GM10266 (cell line): ENCODE measurements at regions not wholly inside any gene's neighbourhood (a gene's known extent, or its start where the extent isn't known, plus 50 kb on each side); places are given as distances from the start of the nearest gene placed in this dataset.

Source experiments
- DNase-seq: peaks from one replicate; pipeline ENCODE4 v3.0.0; 2012; ENCODE audit errors: extremely low spot score
- TF ChIP-seq, protein P1 (sequence below): IDR thresholded peaks from 2 replicates; pipeline ENCODE4 v1.5.1; 2012; ENCODE audit warnings: mild to moderate bottlenecking, low read depth; ENCODE audit not compliant: control insufficient read depth, insufficient read depth; ENCODE audit errors: missing control alignments

GRCh38 chr2:9156483-9156882, 50.1 kb upstream of the ASAP2 start:
- DNase-seq = no peak
- TF ChIP-seq, protein P1, sequence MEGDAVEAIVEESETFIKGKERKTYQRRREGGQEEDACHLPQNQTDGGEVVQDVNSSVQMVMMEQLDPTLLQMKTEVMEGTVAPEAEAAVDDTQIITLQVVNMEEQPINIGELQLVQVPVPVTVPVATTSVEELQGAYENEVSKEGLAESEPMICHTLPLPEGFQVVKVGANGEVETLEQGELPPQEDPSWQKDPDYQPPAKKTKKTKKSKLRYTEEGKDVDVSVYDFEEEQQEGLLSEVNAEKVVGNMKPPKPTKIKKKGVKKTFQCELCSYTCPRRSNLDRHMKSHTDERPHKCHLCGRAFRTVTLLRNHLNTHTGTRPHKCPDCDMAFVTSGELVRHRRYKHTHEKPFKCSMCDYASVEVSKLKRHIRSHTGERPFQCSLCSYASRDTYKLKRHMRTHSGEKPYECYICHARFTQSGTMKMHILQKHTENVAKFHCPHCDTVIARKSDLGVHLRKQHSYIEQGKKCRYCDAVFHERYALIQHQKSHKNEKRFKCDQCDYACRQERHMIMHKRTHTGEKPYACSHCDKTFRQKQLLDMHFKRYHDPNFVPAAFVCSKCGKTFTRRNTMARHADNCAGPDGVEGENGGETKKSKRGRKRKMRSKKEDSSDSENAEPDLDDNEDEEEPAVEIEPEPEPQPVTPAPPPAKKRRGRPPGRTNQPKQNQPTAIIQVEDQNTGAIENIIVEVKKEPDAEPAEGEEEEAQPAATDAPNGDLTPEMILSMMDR = no peak

DNA sequence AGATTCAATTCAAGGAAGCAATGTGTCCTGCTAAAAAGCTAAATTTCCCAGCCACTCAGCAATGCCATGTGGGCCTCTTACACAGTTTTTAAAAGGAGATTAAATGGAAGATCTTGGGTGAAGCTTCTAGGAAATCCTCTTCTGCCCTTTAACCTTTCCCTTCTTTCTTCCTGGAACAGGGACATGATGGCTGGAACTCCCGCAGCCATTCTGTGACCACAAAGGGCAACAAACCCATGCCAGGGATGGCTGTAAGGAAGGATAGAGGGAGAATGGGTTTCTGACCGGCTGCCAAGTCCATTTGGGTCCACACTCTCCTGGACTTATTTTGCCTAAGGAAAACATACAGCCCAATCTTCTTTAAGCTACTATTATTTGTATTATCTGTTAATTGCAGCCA, 52.6 kb upstream of the ASAP2 start:
- TF ChIP-seq, protein P1 = no peak
- DNase-seq = no peak

- no peak for DNase-seq
- TF ChIP-seq, protein P1 = no peak
Observed at GRCh38 chr2:9153643-9153980, 53.0 kb upstream of the ASAP2 start.

DNA sequence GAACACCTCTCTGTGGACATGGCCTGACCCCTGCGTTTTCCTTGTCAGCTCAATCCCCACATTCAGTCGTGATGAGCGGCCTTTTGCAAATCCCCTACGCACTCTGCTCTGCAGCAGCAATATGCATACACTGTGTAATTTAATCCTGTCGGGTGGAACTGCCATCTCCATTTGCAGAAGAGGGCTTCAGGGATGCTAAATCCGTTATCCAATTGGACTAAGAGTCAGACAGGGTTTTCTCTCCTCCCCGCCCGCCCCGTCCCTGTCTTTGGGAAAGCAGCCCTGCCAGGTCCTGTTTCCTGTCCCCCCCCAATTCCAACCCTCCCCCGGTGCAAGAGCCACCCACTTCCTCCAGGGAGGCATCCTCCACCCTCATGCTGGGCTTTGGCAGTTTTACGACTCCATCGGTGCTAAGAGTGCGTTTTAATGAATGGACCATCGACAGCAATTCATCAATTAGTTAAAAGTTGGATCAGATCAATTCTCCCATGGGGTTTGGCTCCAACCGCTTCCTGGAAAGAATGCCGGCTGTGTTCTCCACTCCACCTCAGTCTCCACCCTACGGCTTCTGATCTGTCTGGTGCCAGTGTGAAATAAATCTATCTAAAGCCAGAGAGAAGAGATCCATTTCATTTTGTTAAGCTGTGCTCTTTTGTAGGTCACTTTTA, 53.5 kb upstream of the ASAP2 start:
- TF ChIP-seq, protein P1 = no peak
- DNase-seq = no peak

GRCh38 chr2:9150906-9151305, 55.7 kb upstream of the ASAP2 start:
- TF ChIP-seq, protein P1 = no peak
- DNase-seq = no peak

DNA sequence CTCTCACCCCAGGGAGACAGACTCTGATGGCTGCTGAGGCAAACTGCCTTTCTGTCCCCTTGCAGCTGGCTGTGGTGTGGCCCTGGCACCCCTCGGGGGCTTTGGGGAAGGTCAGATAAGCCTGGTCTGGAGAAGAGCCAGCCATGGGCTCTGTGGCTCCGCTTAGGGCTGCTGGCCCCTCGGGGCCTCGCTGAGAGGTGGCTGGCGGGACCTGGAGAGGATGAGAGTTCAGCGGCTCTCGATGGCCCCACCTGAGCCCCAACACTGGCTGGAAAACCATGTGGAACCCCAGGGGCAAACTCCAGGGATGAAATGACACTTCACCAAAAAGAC, 56.1 kb upstream of the ASAP2 start:
- TF ChIP-seq, protein P1 = no peak
- DNase-seq = no peak

- DNase-seq = no peak
- TF ChIP-seq, protein P1 = no peak
Observed at GRCh38 chr2:9149726-9150567, 56.7 kb upstream of the ASAP2 start.
